NB4 (cell line): ENCODE measurements at regions not wholly inside any gene's neighbourhood (a gene's known extent, or its start where the extent isn't known, plus 50 kb on each side); places are given as distances from the start of the nearest gene placed in this dataset.

Experiments used
- DNase-seq: peaks from one replicate; pipeline ENCODE4 v3.0.0; 2010; ENCODE audit warnings: low read depth
- H3K4me3 ChIP-seq: one replicate; pipeline ENCODE4 v1.5.1; 2011; ENCODE audit warnings: mild to moderate bottlenecking, low read depth, low read length, moderate library complexity
- CTCF ChIP-seq: IDR thresholded peaks from one replicate; pipeline ENCODE4 v1.5.1; 2012; ENCODE audit warnings: low read depth, low read length
- MAX ChIP-seq: IDR thresholded peaks from 2 replicates; pipeline ENCODE4 v1.6.1; 2011; ENCODE audit warnings: low read depth, low read length
- MYC ChIP-seq: IDR thresholded peaks from 2 replicates; pipeline ENCODE4 v1.6.1; 2011; ENCODE audit warnings: low read depth, low read length
- POLR2A ChIP-seq: IDR thresholded peaks from 2 replicates; pipeline ENCODE4 v1.6.1; 2011; ENCODE audit warnings: mild to moderate bottlenecking; ENCODE audit not compliant: insufficient read length; ENCODE audit errors: extremely low read depth

GRCh38 chr4:153137677-153138630 lies 66.3 kb upstream of the TRIM2 start:
- DNase-seq = peak; percentile 30
- H3K4me3 ChIP-seq = no peak overlapping the region
- TF ChIP-seq MAX (no peak), CTCF (no peak), POLR2A (no peak), MYC (no peak)

GRCh38 chr4:153138736-153139135 lies 65.5 kb upstream of the TRIM2 start:
- no peak overlapping the region for H3K4me3 ChIP-seq
- TF ChIP-seq POLR2A (no peak), MAX (0 out of 2 replicates have a peak, but pooled peaks have one; percentile 37), CTCF (no peak), MYC (peak; percentile 43; the same call in 1 of the 2 replicates)
- peak; percentile 89 for DNase-seq

- no peak overlapping the region for H3K4me3 ChIP-seq
- TF ChIP-seq CTCF (no peak), POLR2A (no peak), MYC (no peak), MAX (no peak)
- DNase-seq = no peak
Measured at GRCh38 chr4:153140294-153140693, 63.9 kb upstream of the TRIM2 start.

- no peak for DNase-seq
- no peak overlapping the region for H3K4me3 ChIP-seq
- TF ChIP-seq MAX (no peak), POLR2A (no peak), CTCF (no peak), MYC (no peak)
Measured at GRCh38 chr4:153141238-153141637, 63.0 kb upstream of the TRIM2 start.

GRCh38 chr4:153142700-153143438 lies 61.4 kb upstream of the TRIM2 start:
- no peak overlapping the region for H3K4me3 ChIP-seq
- DNase-seq = peak; percentile 64
- TF ChIP-seq CTCF = peak; percentile 67
- TF ChIP-seq MYC = no peak
